CD4-positive, alpha-beta T cell treated with Interleukin-6 at 100 ng/mL for 8 hours (primary cell): ENCODE measurements at regions not wholly inside any gene's neighbourhood (a gene's known extent, or its start where the extent isn't known, plus 50 kb on each side); places are given as distances from the start of the nearest gene placed in this dataset.

Experiments used
- DNase-seq: peaks from one replicate; pipeline ENCODE4 v3.0.0-alpha.2; 2020; ENCODE audit warnings: mixed read lengths, low spot score

GRCh38 chrX:78476701-78477100, 149.3 kb upstream of the CYSLTR1 start:
- no peak for DNase-seq

- no peak for DNase-seq
Measured at GRCh38 chrX:78456909-78457308, 129.5 kb upstream of the CYSLTR1 start.

GRCh38 chrX:78455901-78456300, 128.5 kb upstream of the CYSLTR1 start:
- no peak for DNase-seq

- DNase-seq: no peak
Measured at GRCh38 chrX:78452356-78452755, 124.9 kb upstream of the CYSLTR1 start.

GRCh38 chrX:78437621-78438020, 110.2 kb upstream of the CYSLTR1 start:
- no peak for DNase-seq

GRCh38 chrX:78429172-78429571, 101.8 kb upstream of the CYSLTR1 start:
- no peak for DNase-seq

GRCh38 chrX:78388663-78389062, 61.3 kb upstream of the CYSLTR1 start:
- no peak for DNase-seq

- DNase-seq: no peak
Measured at GRCh38 chrX:78387364-78387763, 60.0 kb upstream of the CYSLTR1 start.

- DNase-seq: no peak
Measured at GRCh38 chrX:78384486-78384885, 57.1 kb upstream of the CYSLTR1 start.

- DNase-seq: no peak
Measured at GRCh38 chrX:78383594-78383993, 56.2 kb upstream of the CYSLTR1 start.

- DNase-seq: no peak
Measured at GRCh38 chrX:78378476-78379115, 51.2 kb upstream of the CYSLTR1 start.
